Left colon (tissue), 2 donors: ENCODE measurements at regions not wholly inside any gene's neighbourhood (a gene's known extent, or its start where the extent isn't known, plus 50 kb on each side); places are given as distances from the start of the nearest gene placed in this dataset.

ENCODE experiments used
- ATAC-seq: fragments of 200-7000 bp; cut with Tn5 transposase; one replicate; pipeline ENCODE4 v1.9.1; 2020; ENCODE audit warnings: mild to moderate bottlenecking, moderate library complexity
- DNase-seq, 2 donors: peaks; one replicate each; pipeline ENCODE4 v3.0.0-alpha.2; 2020
- intact Hi-C, 2 donors: fragments of 100-400 bp; cut with DNase I in 1 of 2; cut with micrococcal nuclease in 1 of 2; formaldehyde crosslinking; loops; one replicate each; pipeline versions ENCODE4 v1.11.2 to v1.14.0; 2022; cut with DNase I, micrococcal nuclease
- donor health status: DM: no; HTN: no; CAD: no.
- donor health status: DM: yes; HTN: yes; CAD: no.

DNA sequence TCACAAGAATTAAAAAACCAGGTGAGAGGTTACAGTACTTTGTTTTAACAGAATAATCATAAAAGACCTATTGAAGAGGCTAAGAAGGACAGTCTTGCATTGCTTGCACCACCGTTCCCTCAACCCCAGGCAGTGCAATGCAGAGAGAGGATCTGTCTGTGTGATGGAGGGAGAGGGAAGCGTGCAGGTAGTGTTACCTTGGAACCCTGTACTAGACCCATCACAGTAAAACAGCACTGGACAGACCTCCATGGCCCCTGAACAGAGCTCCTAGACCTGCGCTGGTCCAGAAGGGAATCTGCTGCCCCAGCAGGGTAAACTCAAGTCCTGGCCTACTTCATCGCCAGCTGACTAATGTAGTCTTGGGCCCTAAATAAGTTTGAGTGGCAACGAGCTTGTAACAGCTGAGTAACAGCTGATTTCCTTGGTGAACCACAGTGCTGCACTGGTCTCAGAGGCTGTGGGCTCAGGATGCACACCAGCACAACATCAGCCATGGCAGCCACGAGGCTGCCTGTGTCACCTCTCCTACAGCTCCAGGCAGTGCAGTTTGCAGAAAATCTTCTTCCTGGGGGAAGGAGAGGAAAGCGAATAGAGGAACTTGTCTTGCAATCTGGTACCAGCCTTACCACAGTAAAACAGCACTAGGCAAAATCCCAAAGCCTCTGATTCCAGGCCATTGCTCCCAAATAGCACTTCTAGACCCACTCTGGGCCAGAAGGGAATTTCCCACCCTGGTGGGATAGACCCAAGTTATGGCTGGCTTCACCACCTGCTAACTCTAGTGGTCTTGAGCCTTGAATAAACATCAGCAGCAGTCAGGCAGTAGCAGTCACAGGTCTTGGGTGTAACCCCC is 417.2 kb downstream of the CDH7 start:
- DNase-seq (no peak), ATAC-seq (no peak)
- intact Hi-C loops, result no loop called here

DNA sequence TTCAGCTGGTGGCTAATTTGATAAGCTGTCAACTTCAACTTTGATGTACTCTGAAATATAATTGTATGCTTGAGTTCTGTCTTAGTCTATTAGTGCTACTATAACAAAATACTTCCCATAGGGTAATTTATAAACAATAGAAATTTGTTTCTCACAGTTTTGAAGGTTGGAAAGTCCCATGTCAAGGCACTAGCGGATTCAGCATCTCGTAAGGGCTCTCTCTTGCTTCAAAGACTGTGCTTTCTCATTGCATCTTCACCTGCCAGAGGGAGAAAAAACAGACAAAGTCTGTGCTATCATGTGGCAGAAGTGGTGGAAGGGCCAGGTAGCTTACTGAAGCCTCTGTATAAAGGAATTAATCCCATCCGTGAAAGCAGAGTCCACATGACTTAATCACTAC is 409.2 kb downstream of the CDH7 start:
- intact Hi-C loops, result no loop called here
- ATAC-seq, result no peak
- DNase-seq, result no peak

DNA sequence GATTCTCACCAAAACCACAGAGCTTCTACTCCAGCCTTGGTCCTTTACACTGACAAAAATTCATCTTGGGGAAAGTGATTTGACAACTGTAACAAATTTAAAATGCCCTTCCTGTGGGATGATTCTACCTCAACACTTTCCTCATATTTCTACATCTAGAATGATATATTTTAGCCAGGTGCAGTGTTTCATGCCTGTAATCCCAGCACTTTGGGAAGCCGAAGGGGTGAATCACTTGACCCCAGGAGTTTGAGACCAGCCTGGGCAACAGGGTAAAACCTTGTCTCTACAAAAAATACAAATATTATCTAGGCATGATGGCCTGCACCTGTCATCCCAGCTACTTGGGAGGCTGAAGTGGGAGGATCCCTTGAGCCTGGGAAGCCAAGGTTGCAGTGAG is 408.6 kb downstream of the CDH7 start:
- no peak for ATAC-seq
- intact Hi-C loops, result no loop called here
- no peak for DNase-seq

DNA sequence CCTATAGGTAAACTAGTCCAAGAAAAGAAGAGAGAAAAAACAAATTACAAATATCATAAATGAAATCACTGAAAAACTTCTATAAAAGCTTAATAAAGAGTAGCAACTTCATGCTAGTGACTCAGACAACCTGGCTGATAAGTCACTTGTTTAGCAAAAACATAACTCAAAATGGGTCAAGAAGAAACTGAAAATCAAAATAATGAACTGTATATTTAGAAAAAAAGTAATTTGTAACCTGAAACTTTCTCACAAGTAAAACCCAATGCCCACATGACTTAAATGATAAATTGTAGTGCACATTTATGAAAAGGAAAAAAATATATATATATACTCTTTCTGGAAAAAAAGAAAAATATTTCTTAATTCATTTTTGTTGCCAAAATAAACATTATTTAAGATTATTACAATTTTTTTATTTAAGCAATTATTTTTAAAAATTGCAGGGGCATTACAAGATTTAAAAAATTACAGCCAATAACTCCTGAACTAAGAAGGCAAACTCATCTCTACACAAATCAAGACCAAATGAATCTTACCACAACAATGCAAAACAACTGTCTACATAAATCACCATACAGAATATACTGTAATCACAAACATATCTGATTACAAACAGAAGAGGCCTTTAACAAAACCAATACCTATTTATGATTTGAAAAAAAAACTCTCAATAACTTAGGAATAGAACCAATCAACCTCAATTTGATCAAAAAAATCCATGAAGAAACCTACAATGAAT is 406.3 kb downstream of the CDH7 start:
- DNase-seq (no peak), ATAC-seq (no peak)
- intact Hi-C loops, result no loop called here

DNA sequence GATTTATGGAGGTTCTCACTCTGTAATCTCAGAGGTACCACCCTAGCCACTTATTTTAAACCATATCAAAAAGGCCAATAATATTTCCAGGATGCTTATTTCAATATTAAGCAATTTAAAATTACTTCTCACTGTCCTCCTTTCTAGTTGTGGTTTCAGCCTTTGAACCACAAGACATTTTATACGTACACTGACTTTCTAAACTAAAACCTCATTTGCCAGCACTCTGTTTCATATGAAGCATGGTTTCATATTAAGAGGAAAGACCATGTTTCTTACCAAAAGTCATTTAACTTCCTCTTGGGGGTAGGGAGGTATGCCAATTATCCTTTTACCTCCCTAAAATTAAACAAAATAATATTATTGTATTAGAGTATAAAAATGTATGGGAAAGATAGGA is 399.8 kb downstream of the CDH7 start:
- no peak for ATAC-seq
- DNase-seq, result no peak
- intact Hi-C loops, result no loop called here

DNA sequence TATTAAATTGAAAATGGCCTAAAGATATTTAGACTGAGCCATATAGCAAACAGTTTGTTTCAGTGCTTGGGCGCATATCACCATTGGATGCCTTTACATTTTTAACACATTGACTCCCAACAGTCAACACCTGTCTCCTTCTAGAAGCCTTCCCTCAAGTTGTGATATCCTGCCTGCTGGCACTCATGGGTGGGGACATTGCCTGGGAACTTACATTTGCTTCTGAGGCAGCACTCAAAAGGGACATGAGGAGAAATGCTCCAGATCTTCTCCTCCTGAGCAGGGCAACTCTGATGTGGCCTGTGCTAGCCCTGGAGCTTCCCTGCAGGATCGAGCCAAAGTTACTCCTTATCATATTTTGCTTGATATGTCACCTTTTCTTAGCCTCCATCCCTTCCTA is 392.2 kb downstream of the CDH7 start:
- DNase-seq (no peak), ATAC-seq (no peak)
- intact Hi-C loops, result no loop called here

DNA sequence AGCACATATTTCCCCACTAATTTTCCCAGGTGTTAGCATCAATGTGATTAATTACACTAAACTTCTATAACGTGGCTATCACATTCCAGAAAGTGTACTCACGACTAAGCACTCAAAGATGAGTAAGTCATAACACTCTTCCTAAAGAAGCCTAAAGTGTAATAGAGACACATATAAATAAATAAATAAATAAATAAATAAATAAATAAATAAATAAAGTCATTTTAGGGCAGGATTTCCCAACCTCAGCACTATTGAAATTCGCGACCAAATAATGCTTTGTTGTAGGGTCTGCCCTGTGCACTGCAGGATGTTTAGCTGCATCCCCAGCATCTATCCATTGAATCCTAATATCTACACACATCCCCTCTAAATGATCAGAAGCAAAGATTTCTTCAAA is 390.9 kb downstream of the CDH7 start:
- DNase-seq, result no peak
- intact Hi-C loops, result no loop called here
- no peak for ATAC-seq

DNA sequence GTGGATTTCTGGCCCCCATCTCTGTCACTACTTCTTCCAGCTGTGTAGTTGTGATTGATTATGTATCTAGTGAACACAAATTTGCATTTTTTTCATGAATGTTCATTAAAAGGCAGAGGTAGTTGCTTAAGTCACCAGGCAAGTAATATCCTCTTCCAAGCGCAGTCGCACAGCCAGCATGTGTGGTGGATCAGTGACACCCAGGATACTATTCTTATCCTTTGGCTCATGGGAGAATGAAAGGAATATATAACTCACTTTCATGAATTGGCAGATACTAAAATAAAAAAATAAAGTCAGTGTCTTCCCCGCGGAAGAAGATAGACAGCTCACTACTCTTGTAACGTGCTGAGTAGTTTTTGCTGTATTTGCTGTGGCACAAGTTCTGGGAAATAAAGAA is 387.8 kb downstream of the CDH7 start:
- intact Hi-C loops, result no loop called here
- DNase-seq (no peak), ATAC-seq (no peak)

DNA sequence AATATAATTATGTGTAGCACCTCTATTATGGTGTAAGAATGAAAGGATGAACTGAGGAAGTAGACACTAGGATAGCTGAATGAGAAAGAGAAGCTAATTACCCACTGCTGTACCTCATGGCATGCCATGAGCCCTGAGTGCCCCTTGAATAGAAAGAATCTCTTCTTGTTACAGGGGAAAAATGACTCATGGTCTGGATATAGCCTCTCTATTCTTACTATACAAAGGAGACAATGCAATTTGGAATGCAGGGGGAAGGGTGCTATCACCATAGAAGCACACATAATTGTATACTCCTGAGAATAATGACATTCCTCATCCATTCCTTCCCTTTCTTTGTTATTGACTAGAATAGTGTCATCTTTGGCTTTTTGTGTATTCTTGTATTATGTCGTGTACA is 385.2 kb downstream of the CDH7 start:
- no peak for ATAC-seq
- intact Hi-C loops, result no loop called here
- no peak for DNase-seq

DNA sequence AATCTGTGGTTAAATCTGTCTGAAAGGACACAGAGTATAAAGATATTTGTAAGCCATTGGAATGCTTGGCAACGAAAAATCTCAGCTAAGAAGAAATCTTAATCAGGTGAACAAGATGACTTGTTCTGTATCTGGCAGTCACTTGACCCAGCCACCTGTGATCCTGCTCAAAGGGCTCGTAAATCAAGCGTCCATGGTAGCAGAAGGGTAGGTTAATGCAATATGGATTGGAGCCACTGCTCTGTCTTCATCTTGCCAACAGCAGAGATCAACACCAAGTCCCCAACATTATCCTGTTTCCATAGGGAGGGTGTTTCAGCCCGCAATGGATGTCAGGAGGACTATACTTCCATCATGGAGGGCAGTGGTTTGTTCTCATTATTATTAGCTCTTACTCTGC is 378.4 kb downstream of the CDH7 start:
- no peak for DNase-seq
- intact Hi-C loops, result no loop called here
- ATAC-seq, result no peak

DNA sequence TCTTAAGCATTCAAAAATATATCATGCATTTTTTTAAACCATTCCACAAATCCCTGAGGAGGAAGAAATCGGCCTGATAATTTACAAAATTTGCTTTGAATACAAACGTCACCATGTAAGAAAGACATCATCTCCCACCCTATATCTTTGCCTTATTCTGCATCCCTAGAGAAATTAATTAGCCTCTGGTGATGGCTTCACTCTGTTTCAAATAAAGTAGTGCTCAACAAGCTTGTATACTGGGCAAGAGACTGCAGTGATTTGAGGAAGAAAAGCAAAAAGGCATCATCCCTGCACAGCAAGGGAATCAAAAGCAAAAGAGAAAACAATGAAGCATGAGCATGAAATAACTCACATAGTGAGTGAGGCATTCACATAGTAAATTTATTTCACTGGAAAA is 375.5 kb downstream of the CDH7 start:
- no peak for ATAC-seq
- intact Hi-C loops, result no loop called here

DNA sequence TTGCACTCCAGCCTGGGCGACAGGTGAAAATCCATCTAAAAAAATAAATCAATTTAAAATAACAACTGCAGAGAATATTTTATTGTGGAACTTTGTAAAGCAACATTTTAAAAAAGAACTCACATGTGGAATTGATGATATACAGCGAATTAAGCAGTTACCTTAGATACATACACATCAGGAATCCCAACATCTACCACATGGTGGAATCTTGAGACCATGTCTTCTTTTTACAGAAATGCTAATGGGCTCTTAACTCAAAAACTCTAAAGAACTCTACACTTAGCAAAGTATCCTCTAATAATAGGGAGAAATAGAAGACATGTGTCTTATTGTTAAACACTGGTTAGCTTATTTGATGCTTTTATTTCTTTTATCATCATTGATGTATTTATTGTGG is 373.6 kb downstream of the CDH7 start:
- ATAC-seq (no peak), DNase-seq (no peak)
- intact Hi-C loops, result no loop called here

More for the DNA sequence above, 375.5 kb downstream of the CDH7 start:
- no peak for DNase-seq

DNA sequence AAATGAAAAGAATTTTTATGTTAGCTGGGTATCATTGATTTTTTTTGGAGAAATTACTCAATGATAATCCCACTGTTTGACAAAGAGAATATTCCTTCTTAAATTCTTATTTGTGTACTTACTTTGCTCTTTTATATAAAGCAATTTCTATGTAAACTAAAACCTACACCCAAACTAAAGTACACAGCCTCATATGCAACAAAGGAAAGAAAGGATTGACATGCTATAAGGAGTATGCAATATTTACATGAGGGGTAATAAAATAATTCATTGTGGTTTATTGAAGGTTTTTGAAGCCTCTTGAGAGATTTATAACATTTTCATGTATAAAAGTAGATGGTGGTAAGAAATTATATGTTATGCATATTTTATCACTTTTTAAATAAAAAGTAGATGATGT is 368.5 kb downstream of the CDH7 start:
- peak; percentile 67 for ATAC-seq
- intact Hi-C loops, result no loop called here
- no peak for DNase-seq

DNA sequence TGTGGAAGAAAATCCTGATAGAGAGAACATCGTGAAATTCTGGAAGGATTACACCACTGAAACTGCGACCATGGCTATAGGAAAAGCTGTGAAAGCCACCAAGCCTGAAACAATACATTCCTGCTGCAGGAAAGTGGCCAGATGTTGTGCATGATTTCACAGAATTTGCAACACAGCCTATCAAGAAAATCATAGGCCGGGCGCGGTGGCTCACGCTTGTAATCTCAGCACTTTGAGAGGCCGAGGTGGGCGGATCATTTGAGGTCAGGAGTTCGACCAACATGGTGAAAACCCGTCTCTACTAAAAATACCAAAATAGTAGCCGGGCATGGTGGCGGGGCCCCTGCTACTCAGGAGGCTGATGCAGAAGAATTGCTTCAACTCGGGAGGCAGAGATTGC is 360.2 kb downstream of the CDH7 start:
- ATAC-seq, result no peak

DNA sequence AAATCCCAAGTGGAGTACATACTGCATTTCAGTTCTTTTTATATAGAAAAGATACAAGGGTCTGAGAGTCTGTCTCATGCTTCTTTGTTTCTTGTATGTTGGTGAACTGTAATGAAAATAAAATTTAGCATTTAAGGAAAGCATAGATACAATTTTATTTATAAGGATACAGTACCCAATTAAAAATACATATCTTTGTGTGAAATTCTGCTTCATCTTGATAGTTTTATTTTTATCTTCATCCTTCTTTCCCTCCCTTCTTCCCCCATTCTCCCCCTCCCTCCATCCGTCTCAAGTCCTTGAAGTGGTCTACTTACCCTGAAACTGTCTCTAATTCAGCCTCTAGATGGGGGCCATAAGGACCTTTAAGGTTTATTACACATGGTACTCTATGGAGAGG is 359.8 kb downstream of the CDH7 start:
- no peak for DNase-seq
- intact Hi-C loops, result no loop called here
- ATAC-seq, result no peak

More for the DNA sequence above, 360.2 kb downstream of the CDH7 start:
- intact Hi-C loops, result no loop called here
- no peak for DNase-seq

DNA sequence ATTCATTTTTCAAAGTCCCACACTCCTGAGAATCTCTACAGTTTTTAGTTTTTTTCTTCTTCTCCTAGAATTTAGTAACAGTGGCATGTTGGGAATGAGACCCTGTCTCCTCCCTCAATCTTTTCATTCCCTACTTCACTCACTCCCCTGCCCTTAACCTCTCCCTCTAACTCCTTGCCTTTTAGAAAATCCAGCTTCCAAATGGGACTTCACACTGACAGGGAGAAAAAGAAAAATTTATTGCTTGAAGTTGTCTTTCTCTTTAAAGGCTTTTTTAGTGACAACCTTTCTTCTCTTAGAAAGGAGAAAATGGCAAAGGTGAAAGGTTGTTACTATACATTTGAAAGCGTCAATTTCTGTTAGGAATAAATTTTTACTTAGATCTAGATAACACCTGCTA is 359.2 kb downstream of the CDH7 start:
- ATAC-seq (no peak), DNase-seq (no peak)
- intact Hi-C loops, result no loop called here

DNA sequence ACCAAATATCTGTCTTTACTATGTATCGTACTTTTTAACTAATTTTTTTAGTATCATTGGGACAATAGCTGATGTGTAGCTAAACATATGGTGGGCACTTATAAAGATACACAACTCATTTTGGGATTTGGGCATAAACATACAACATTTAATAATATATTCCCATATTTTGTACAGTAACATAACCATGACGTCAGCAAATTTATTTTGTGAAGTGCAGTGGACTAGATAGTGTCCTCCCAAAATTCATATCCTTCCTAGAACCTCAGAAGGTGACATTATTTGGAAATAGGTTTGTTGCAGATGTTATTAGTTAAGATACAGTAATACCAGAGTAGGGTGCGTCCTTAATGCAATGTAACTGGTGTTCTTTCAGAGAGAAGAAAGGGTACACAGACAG is 356.7 kb downstream of the CDH7 start:
- intact Hi-C loops, result no loop called here
- DNase-seq, result no peak
- no peak for ATAC-seq

DNA sequence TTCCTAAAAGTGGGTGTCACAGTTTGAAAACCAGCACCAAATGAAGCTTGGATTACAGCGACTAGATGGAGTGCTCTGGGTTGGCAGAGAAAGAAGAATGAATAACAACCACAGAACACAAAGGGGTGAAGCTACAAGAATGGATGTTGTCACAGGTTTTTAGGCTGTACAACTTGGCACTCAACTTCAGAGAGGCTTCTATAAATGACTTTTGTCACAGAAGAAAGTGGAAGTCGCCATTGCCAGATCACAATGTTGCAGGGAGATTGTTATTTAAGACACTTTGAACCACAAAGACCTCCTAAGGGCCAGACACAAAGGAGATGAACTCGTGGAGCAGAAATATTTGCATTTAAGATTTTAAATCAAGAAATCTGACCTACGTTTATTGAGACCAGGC is 354.2 kb downstream of the CDH7 start:
- ATAC-seq (no peak), DNase-seq (no peak)
- intact Hi-C loops, result no loop called here

DNA sequence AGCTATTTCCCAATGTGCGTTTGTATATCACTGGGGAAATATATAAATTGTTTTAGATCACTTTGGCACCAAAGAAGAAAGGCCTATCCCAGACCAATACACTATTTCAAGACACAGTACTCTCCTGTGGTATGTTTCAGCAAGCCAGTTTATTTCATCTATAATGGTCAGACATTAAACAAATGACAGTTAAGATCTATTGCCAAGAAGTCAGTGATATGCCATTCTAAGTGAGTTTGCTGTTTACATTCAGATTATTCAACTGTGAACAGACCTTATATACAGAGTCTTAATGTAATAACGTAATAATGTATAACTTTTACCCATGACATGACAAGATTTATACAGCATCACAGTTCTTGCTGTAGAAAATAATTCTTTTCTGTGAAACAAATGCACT is 352.7 kb downstream of the CDH7 start:
- no peak for ATAC-seq
- intact Hi-C loops, result no loop called here
- no peak for DNase-seq

DNA sequence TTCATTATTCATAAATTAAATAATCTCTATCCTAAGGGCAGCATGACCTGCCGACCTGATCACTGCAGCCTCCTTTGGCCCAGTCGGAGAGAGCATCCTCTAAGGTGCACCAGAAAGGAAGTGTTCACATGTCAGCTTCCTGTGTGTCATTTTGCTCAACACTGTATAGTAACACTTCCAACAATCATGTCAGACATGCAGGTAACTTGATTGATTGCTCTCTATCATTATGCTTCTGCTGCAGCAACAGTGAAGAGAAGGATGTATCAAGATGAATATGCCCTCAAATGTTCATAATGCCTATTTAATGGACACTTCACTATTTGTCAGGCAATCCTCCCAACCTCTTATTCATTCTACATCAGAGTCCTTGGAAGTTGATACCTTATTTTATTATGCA is 332.3 kb downstream of the CDH7 start:
- ATAC-seq, result no peak
- DNase-seq, result no peak
- intact Hi-C loops, result no loop called here
